HL-60 (cell line): ENCODE measurements at regions not wholly inside any gene's neighbourhood (a gene's known extent, or its start where the extent isn't known, plus 50 kb on each side); places are given as distances from the start of the nearest gene placed in this dataset.
A peak's percentile ranks its signal among the peaks of the same experiment; 100 is the strongest.

Experiments
- DNase-seq, 2 experiments: peaks; one replicate each; pipeline ENCODE4 v3.0.0-alpha.2; 2010 to 2020; ENCODE audit warnings: low read depth in 1 of 2, low spot score in 1 of 2
- H3K27ac ChIP-seq: fragments of 250-450 bp; sonication (Bioruptor Pico); replicated peaks from 2 replicates; pipeline ENCODE4 v1.5.1; 2020; ENCODE audit warnings: mild to moderate bottlenecking, moderate library complexity
- H3K27me3 ChIP-seq: fragments of 250-450 bp; sonication (Bioruptor Pico); 2 replicates; pipeline ENCODE4 v1.5.1; 2021; ENCODE audit warnings: mild to moderate bottlenecking, moderate library complexity; ENCODE audit not compliant: insufficient read depth, poor library complexity, severe bottlenecking
- H3K4me3 ChIP-seq: replicated peaks from 2 replicates; pipeline ENCODE4 v1.5.1; 2011; ENCODE audit warnings: mild to moderate bottlenecking, control low read depth, low read length; ENCODE audit not compliant: insufficient read depth
- GABPA ChIP-seq: IDR thresholded peaks from 2 replicates; pipeline ENCODE4 v1.6.1; 2012; ENCODE audit warnings: low read depth
- POLR2AphosphoS5 ChIP-seq: IDR thresholded peaks from 2 replicates; pipeline ENCODE4 v1.6.1; 2012; ENCODE audit warnings: low read depth
- SPI1 ChIP-seq: IDR thresholded peaks from 2 replicates; pipeline ENCODE4 v1.6.1; 2012; ENCODE audit warnings: low read depth, mild to moderate bottlenecking, borderline replicate concordance
- TF ChIP-seq, protein P1 (sequence below): IDR thresholded peaks from one replicate; pipeline ENCODE4 v1.5.1; 2011; ENCODE audit warnings: low read length, control low read depth, inconsistent platforms; ENCODE audit not compliant: insufficient read depth
- TF ChIP-seq, protein P2 (sequence below): IDR thresholded peaks from 2 replicates; pipeline ENCODE4 v1.6.1; 2012; ENCODE audit warnings: low read depth; ENCODE audit not compliant: insufficient replicate concordance

DNA sequence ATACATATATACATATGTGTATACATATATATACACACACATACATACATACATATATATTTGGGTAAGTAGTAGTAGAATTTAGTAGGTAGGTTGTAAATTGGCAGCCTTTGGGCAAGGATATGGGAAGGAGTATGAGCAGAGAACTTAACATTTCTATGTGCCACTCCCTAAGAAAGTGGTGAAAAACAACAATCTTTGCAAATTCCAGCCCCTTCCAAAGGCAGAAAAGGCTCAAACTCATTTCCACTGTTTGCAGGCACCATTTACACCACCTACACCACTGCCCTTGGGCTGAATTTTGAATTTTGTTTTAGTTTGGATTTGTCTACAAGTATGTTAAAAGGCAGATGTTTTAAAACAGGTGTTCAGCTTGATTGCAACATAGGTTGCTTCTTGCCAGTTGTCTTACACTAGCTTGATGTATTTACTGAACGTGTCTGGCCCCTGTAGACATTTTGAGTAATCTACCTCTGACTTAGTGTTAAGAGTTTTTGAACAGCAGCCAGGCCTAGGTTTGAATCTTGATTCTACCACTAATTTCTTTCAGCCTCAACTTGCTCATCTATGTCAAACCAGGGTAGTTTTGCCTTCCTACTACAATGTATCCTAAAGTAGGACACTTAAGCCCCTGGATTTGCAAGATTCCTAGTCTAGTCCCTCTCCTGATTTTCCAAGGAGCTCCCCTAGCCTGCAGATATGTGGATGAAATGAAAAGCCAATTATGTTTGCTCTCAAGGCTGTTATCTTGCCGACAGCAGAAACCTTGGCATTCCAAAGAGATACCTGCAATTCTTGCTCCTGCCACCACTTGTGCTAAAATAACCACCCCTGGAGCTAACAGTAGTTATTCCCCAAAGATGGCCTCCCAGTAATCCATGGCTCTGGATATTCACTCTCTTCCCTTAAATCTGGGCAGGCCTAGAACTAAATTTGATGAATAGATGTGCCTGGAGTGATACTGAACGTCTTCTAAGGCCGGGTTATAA is 156.2 kb upstream of the SLC44A1 start:
- Histone ChIP-seq H3K27ac (no peak overlapping the region), H3K4me3 (no peak overlapping the region), H3K27me3 (no peaks in the 10 kb centered on the region)
- DNase-seq: peak in 1 of 2 experiments; percentile 17
- TF ChIP-seq, protein P1, sequence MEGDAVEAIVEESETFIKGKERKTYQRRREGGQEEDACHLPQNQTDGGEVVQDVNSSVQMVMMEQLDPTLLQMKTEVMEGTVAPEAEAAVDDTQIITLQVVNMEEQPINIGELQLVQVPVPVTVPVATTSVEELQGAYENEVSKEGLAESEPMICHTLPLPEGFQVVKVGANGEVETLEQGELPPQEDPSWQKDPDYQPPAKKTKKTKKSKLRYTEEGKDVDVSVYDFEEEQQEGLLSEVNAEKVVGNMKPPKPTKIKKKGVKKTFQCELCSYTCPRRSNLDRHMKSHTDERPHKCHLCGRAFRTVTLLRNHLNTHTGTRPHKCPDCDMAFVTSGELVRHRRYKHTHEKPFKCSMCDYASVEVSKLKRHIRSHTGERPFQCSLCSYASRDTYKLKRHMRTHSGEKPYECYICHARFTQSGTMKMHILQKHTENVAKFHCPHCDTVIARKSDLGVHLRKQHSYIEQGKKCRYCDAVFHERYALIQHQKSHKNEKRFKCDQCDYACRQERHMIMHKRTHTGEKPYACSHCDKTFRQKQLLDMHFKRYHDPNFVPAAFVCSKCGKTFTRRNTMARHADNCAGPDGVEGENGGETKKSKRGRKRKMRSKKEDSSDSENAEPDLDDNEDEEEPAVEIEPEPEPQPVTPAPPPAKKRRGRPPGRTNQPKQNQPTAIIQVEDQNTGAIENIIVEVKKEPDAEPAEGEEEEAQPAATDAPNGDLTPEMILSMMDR: no peak
- TF ChIP-seq SPI1 (no peak), POLR2AphosphoS5 (no peak), GABPA (no peak)
- TF ChIP-seq, protein P2, sequence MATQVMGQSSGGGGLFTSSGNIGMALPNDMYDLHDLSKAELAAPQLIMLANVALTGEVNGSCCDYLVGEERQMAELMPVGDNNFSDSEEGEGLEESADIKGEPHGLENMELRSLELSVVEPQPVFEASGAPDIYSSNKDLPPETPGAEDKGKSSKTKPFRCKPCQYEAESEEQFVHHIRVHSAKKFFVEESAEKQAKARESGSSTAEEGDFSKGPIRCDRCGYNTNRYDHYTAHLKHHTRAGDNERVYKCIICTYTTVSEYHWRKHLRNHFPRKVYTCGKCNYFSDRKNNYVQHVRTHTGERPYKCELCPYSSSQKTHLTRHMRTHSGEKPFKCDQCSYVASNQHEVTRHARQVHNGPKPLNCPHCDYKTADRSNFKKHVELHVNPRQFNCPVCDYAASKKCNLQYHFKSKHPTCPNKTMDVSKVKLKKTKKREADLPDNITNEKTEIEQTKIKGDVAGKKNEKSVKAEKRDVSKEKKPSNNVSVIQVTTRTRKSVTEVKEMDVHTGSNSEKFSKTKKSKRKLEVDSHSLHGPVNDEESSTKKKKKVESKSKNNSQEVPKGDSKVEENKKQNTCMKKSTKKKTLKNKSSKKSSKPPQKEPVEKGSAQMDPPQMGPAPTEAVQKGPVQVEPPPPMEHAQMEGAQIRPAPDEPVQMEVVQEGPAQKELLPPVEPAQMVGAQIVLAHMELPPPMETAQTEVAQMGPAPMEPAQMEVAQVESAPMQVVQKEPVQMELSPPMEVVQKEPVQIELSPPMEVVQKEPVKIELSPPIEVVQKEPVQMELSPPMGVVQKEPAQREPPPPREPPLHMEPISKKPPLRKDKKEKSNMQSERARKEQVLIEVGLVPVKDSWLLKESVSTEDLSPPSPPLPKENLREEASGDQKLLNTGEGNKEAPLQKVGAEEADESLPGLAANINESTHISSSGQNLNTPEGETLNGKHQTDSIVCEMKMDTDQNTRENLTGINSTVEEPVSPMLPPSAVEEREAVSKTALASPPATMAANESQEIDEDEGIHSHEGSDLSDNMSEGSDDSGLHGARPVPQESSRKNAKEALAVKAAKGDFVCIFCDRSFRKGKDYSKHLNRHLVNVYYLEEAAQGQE: no peak

DNA sequence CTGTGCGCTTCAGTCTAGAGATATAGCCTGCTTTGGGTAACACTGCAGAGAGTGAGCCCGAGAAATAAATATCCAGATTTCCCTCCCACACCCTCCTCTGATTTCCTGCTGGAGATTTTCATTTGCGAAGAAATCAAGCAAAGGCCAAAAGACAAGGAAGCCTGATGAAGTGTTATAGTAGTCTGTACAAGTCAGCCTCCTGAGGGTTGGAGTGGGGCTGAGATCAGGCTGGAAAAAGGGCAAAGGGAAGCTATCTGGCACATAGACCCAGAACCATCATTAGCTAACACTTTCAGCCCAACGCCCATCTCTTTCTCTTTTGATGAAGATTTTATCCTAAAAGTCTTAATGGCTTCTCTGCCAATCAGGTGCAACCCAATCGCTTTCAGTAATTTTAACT is 154.6 kb upstream of the SLC44A1 start:
- Histone ChIP-seq H3K27ac (no peak overlapping the region), H3K4me3 (no peak overlapping the region), H3K27me3 (no peaks in the 10 kb centered on the region)
- no peak for DNase-seq
- TF ChIP-seq SPI1: no peak
- no peak for TF ChIP-seq GABPA
- TF ChIP-seq, protein P2: no peak
- no peak for TF ChIP-seq POLR2AphosphoS5
- TF ChIP-seq, protein P1: no peak

DNA sequence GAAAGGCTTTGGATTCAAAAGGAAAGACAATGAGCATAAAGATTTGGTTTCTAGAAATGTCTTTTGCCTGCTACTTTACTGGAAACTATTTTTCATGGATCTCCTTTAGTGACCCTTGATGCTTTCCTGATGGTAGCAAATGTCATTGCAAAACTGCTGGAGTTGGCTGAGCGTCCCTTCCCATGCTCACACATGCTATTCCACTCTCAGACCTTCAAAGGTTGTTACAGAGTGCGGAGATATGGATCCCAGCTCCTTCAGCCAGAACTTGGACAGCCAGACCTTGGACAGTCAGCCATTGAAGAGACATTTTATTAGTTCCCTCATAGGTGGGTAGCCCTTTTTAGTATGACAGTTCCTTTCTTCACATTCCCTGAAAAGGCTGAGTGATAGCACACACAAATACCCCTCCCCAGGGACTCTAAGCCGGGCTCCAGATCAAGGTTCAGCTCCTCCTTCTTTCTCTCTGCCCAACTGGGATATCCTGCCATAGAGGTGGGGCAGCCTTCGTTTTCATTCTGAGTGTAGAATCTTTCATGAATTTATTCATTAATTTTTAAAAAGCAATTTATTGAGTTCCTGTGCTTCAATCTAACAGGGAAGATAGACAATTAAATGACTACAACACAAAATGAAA is 153.3 kb upstream of the SLC44A1 start:
- no peak for DNase-seq
- Histone ChIP-seq H3K27ac (no peak overlapping the region), H3K27me3 (no peaks in the 10 kb centered on the region), H3K4me3 (no peak overlapping the region)
- TF ChIP-seq, protein P1: no peak
- TF ChIP-seq POLR2AphosphoS5 (no peak), SPI1 (no peak), GABPA (no peak)
- TF ChIP-seq, protein P2: no peak
